ENCODE measurements at regions not wholly inside any gene's neighbourhood (a gene's known extent, or its start where the extent isn't known, plus 50 kb on each side); places are given as distances from the start of the nearest gene placed in this dataset.
"Not testable (repeated sequence)": the region's sequence is repeated elsewhere in the genome, so short reads cannot be mapped to it uniquely, and the experiment has no call there.

- ATAC-seq, result no peak
- Mint-ChIP-seq H3K36me3 (peaks cover 0 to 7% of the 10 kb centered on the region in 2 donors), H3K9me3 (peaks cover 17 to 23% of the 10 kb centered on the region in 2 donors), H3K27ac (no peak overlapping the region)
- no peak for DNase-seq (ENCODE audit: low spot score in 2 of 2)
Measured at GRCh38 chr6:51129043-51129442, 310.4 kb downstream of the TFAP2B start.

- Mint-ChIP-seq H3K9me3 (peaks cover 16 to 29% of the 10 kb centered on the region in 2 donors), H3K27ac (no peak overlapping the region), H3K36me3 (peaks cover 0 to 7% of the 10 kb centered on the region in 2 donors)
- DNase-seq (ENCODE audit: low spot score in 2 of 2) (no peak), ATAC-seq (no peak)
Measured at GRCh38 chr6:51137777-51138176, 319.1 kb downstream of the TFAP2B start.

- DNase-seq (ENCODE audit: low spot score in 2 of 2), result no peak
- H3K9me3 Mint-ChIP-seq, result peaks cover 7 to 15% of the 10 kb centered on the region in 2 donors
- ATAC-seq, result no peak
- H3K27ac Mint-ChIP-seq, result no peak overlapping the region
- no peaks in the 10 kb centered on the region for H3K36me3 Mint-ChIP-seq
Measured at GRCh38 chr6:51139950-51140385, 321.3 kb downstream of the TFAP2B start.

DNA sequence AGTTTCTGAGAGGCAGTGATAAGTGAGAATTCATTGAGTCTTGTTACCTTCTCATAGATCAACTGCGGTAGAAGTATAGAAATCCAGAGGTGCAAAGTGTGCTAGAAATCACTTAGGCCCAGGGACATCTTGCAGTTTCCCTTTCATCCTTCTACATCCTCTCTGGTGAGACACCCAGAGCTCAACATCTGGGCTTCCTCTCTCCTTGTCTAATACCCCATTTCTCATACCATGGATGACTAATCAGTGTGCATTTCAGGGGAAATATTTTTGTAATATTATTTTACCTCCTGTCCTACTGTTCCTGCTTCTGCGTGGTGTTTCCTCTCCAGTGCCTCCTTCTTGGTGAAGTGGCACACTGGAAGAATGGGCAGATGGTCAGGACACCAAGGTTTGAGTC, 322.4 kb downstream of the TFAP2B start:
- H3K27ac Mint-ChIP-seq, result no peak overlapping the region
- peaks cover 4 to 16% of the 10 kb centered on the region in 2 donors for H3K9me3 Mint-ChIP-seq
- ATAC-seq (no peak), DNase-seq (ENCODE audit: low spot score in 2 of 2) (no peak)
- no peaks in the 10 kb centered on the region for H3K36me3 Mint-ChIP-seq

GRCh38 chr6:51147756-51148155, 329.1 kb downstream of the TFAP2B start:
- no peak for DNase-seq (ENCODE audit: low spot score in 2 of 2)
- H3K36me3 Mint-ChIP-seq, result no peaks in the 10 kb centered on the region

GRCh38 chr6:51152594-51152993, 333.9 kb downstream of the TFAP2B start:
- H3K27ac Mint-ChIP-seq, result no peak overlapping the region
- H3K36me3 Mint-ChIP-seq, result no peaks in the 10 kb centered on the region
- no peak for ATAC-seq
- DNase-seq (ENCODE audit: low spot score in 2 of 2), result no peak
- peaks cover 12 to 30% of the 10 kb centered on the region in 2 donors for H3K9me3 Mint-ChIP-seq

More at GRCh38 chr6:51147756-51148155, 329.1 kb downstream of the TFAP2B start:
- Mint-ChIP-seq H3K27ac (no peak overlapping the region), H3K9me3 (peaks cover 8 to 31% of the 10 kb centered on the region in 2 donors)
- ATAC-seq, result no peak

DNA sequence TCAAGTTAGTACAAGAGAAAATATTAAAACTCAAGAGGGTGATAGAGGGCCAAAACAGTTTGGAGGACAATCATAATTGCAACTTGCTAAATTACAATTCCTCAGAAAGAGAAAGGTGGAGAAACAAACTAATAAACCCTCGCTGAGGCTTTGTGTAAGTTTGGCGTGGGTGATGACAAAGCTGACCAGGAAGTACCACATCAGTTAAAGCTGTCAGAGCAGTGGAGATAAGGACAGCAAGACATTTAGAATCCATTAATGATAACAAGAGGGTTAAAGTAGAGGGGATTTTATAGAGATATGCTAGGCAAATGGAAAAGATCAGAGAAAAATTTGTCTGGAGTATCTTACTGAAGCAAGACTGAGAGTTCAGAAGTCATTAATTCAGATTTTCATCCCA, 334.4 kb downstream of the TFAP2B start:
- ATAC-seq (no peak), DNase-seq (ENCODE audit: low spot score in 2 of 2) (no peak)
- H3K9me3 Mint-ChIP-seq, result peaks cover 12 to 30% of the 10 kb centered on the region in 2 donors
- no peak overlapping the region for H3K27ac Mint-ChIP-seq
- no peaks in the 10 kb centered on the region for H3K36me3 Mint-ChIP-seq

DNA sequence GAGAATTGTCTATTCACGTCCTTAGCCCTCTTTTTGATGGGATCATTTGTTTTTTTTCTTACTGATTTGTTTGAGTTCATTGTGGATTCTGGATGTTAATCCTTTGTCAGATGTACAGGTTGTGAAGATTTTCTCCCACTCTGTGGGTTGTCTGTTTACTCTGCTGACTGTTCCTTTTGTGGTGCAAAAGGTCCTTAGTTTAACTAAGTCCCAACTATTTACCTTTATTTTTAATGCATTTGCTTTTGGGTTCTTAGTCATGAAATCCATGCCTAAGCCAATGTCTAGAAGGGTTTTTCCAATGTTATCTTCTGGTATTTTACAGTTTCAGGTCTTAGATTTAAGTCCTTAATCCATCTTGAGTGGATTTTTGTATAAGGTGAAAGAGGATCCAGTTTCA, 336.3 kb downstream of the TFAP2B start:
- H3K27ac Mint-ChIP-seq; H3K36me3 Mint-ChIP-seq; DNase-seq (ENCODE audit: low spot score in 2 of 2); ATAC-seq: not testable (repeated sequence)
- peaks cover 18 to 30% of the 10 kb centered on the region in 2 donors for H3K9me3 Mint-ChIP-seq

DNA sequence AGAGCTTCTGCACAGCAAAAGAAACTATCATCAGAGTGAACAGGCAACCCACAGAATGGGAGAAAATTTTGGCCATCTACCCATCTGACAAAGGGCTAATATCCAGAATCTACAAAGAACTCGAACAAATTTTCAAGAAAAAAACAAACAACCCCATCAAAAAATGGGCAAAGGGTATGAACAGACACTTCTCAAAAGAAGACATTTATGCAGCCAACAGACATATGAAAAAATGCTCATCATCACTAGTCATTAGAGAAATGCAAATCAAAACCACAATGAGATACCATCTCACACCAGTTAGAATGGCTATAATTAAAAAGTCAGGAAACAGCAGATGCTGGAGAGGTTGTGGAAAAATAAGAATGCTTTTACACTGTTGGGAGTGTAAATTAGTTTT, 340.6 kb downstream of the TFAP2B start:
- H3K9me3 Mint-ChIP-seq, result peaks cover 10 to 13% of the 10 kb centered on the region in 2 donors
- H3K27ac Mint-ChIP-seq, H3K36me3 Mint-ChIP-seq: not testable (repeated sequence)

GRCh38 chr6:51161752-51162151, 343.1 kb downstream of the TFAP2B start:
- ATAC-seq (no peak), DNase-seq (ENCODE audit: low spot score in 2 of 2) (no peak)
- no peak overlapping the region for H3K27ac Mint-ChIP-seq
- peaks cover 6 to 16% of the 10 kb centered on the region in 2 donors for H3K9me3 Mint-ChIP-seq
- H3K36me3 Mint-ChIP-seq, result no peaks in the 10 kb centered on the region

More for the DNA sequence above, 340.6 kb downstream of the TFAP2B start:
- ATAC-seq; DNase-seq (ENCODE audit: low spot score in 2 of 2): not testable (repeated sequence)

GRCh38 chr6:51163843-51164529, 345.3 kb downstream of the TFAP2B start:
- H3K36me3 Mint-ChIP-seq, result no peaks in the 10 kb centered on the region
- no peak overlapping the region for H3K27ac Mint-ChIP-seq
- no peak for DNase-seq (ENCODE audit: low spot score in 2 of 2)

DNA sequence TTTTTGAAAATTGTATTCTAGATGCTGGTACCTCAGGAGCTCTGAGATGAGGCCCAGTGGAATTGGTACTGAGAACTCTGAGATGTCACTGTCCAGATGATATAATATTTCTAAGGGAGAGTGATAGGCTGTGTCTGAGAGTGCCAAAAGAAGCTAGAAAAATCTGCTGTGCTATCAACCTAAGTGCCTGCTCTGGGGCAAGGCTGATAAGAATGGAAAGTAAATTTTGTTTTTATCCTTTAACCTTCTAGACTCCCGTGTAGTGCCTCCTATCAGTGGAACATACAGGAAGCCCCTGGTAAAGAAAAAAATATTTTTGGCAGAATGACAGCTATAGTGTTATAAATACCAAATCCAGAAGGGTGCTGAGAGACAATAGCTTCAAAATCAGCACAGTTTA, 348.2 kb downstream of the TFAP2B start:
- Mint-ChIP-seq H3K9me3 (peaks cover 8 to 20% of the 10 kb centered on the region in 2 donors), H3K27ac (no peak overlapping the region), H3K36me3 (no peaks in the 10 kb centered on the region)
- DNase-seq (ENCODE audit: low spot score in 2 of 2) (no peak), ATAC-seq (no peak)

More at GRCh38 chr6:51163843-51164529, 345.3 kb downstream of the TFAP2B start:
- H3K9me3 Mint-ChIP-seq, result peaks cover 5 to 16% of the 10 kb centered on the region in 2 donors
- no peak for ATAC-seq

GRCh38 chr6:51167468-51167867, 348.8 kb downstream of the TFAP2B start:
- ATAC-seq (no peak), DNase-seq (ENCODE audit: low spot score in 2 of 2) (no peak)
- Mint-ChIP-seq H3K36me3 (no peaks in the 10 kb centered on the region), H3K27ac (no peak overlapping the region), H3K9me3 (peaks cover 8 to 24% of the 10 kb centered on the region in 2 donors)

GRCh38 chr6:51182827-51183226, 364.2 kb downstream of the TFAP2B start:
- DNase-seq (ENCODE audit: low spot score in 2 of 2), result no peak
- Mint-ChIP-seq H3K36me3 (no peaks in the 10 kb centered on the region), H3K27ac (no peak overlapping the region), H3K9me3 (peaks cover 0 to 10% of the 10 kb centered on the region in 2 donors)
- no peak for ATAC-seq

DNA sequence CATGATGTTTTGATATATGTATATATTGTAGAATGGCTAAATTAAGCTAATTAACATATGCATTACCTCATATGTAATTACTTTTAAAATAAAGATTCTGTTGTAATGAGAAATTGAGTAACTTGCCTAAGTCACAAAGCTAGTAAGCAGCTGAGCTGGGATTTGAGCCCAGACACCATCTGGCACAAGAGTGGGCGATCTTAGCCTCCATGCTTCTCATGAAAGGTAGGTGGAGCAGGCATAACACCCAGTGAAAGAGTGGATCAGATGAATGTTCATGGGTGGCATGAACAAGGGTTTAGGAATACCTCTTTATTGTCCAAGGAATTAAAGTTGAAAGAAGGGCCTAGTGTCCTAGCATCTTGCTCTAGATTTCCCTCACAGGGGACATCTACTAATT, 365.4 kb downstream of the TFAP2B start:
- ATAC-seq, result no peak
- Mint-ChIP-seq H3K36me3 (no peaks in the 10 kb centered on the region), H3K9me3 (peaks cover 0 to 5% of the 10 kb centered on the region in 2 donors), H3K27ac (no peak overlapping the region)
- no peak for DNase-seq (ENCODE audit: low spot score in 2 of 2)

GRCh38 chr6:51193163-51193562, 374.5 kb downstream of the TFAP2B start:
- ATAC-seq; H3K36me3 Mint-ChIP-seq; H3K27ac Mint-ChIP-seq; DNase-seq (ENCODE audit: low spot score in 2 of 2); H3K9me3 Mint-ChIP-seq: not testable (repeated sequence)

GRCh38 chr6:51199105-51199552, 380.5 kb downstream of the TFAP2B start:
- Mint-ChIP-seq H3K36me3 (no peaks in the 10 kb centered on the region), H3K9me3 (no peaks in the 10 kb centered on the region), H3K27ac (no peak overlapping the region)
- ATAC-seq (no peak), DNase-seq (ENCODE audit: low spot score in 2 of 2) (no peak)

DNA sequence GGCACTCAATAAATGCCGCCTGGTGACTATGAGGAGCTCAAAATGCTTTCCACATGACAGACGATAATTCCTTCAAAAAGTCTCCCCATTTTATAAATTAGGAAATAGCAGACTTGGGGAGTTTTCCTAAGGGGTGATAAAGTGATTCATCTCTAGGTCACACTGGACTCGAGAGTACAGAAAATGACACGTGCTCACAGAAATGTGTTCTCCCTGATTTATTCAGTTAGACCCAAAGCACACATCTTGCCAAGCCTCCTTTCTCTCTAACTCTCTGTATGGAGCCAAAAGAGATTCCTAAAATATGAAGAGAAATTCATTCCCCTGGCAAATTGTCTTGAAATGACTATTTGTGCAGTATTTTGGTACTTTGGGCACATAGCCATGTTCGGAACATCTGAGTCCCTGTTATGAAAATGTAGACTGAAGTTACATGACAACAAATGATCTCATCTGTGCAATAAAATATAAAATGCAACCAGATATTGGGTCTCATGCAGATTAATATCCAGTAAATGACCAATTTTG, 381.1 kb downstream of the TFAP2B start:
- no peaks in the 10 kb centered on the region for H3K36me3 Mint-ChIP-seq

More for the DNA sequence above, 381.1 kb downstream of the TFAP2B start:
- H3K27ac Mint-ChIP-seq, result no peak overlapping the region
- ATAC-seq (no peak), DNase-seq (ENCODE audit: low spot score in 2 of 2) (no peak)
- H3K9me3 Mint-ChIP-seq, result no peaks in the 10 kb centered on the region

All from activated naive CD4-positive, alpha-beta T cell treated with anti-CD3 and anti-CD28 coated beads, Interleukin-2, amount 50 U/mL, for 72 hours (primary cell).